ENCODE measurements at regions not wholly inside any gene's neighbourhood (a gene's known extent, or its start where the extent isn't known, plus 50 kb on each side); places are given as distances from the start of the nearest gene placed in this dataset.

- TF ChIP-seq SUZ12 (IDR thresholded peaks at IDR 0.05; ENCODE audit: extremely low read depth, insufficient read depth, insufficient read length) (no peak), YY1 (IDR thresholded peaks at IDR 0.05; ENCODE audit: insufficient read depth, insufficient read length) (no peak)
Measured at GRCh38 chr5:87110721-87111120, 157.0 kb upstream of the RASA1 start.

Measured in NT2/D1 (cell line).